Urinary bladder (tissue), 3 donors: ENCODE measurements at regions not wholly inside any gene's neighbourhood (a gene's known extent, or its start where the extent isn't known, plus 50 kb on each side); places are given as distances from the start of the nearest gene placed in this dataset.

Experiments
- DNase-seq: peaks from one replicate; pipeline ENCODE4 v3.0.0-alpha.2; 2015; ENCODE audit errors: extremely low spot score
- H3K27ac ChIP-seq: one replicate; pipeline ENCODE4 v1.5.1; 2013; ENCODE audit warnings: low read depth, mild to moderate bottlenecking, moderate library complexity
- H3K36me3 ChIP-seq: one replicate; pipeline ENCODE4 v1.6.1; 2013; ENCODE audit warnings: mild to moderate bottlenecking, moderate library complexity; ENCODE audit not compliant: insufficient read depth
- H3K4me1 ChIP-seq: one replicate; pipeline ENCODE4 v1.6.1; 2013; ENCODE audit warnings: mild to moderate bottlenecking, moderate library complexity; ENCODE audit not compliant: insufficient read depth
- H3K4me3 ChIP-seq: one replicate; pipeline ENCODE4 v1.5.1; 2013; ENCODE audit warnings: low read depth, low read length
- WGBS: extraction: QIAGEN DNeasy Blood & Tissue Kit; methylation state at CpG from one replicate; pipeline ENCODE4 v1.1.7; 2013; 5-methylcytosine and 5-hydroxymethylcytosine counted together
- donor health status: healthy with polysubstance abuse.
- donor health status: healthy.

DNA sequence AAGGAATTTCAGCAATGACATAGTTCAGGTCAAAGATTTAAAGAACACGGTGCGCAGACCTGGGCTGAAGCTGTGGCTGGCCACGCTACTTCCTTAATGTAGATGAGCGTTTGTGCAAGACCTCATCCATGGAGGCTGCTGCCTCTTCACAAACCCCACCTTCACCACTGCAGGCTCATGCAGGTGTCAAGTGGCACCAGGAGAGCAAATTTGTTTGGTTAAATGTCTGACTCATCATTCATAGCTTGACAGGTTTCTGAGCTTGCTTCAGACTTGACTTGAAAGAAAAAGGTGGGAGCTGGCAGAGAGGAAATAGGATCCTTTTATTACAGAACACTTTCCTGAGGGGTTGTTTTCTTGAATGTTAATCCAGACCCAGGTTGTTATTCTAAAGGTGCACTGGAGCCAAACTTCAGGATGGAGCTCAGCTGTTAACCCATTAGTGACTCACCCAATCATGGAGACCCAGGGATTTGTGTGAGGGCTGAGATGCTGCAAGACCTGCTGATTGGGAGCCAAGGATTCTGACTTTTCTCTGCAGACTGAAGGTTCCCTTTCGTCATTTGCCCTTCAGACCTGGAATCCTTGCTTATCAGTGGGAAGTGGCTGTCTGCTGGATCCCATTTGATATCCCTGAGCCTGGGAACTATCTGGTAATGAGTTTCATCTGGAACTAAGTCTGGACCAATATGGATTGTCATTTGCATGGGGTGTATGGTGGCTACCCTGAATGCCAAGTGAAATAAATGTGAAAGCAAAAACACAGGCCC lies 315.3 kb downstream of the PTTG2 start:
- DNase-seq: no peak
- Histone ChIP-seq H3K27ac (no peak overlapping the region), H3K4me3 (no peak overlapping the region), H3K36me3 (no peaks in the 10 kb centered on the region), H3K4me1 (no peaks in the 10 kb centered on the region)
- WGBS: 76% methylated on average over 5 of the region's 5 CpGs

DNA sequence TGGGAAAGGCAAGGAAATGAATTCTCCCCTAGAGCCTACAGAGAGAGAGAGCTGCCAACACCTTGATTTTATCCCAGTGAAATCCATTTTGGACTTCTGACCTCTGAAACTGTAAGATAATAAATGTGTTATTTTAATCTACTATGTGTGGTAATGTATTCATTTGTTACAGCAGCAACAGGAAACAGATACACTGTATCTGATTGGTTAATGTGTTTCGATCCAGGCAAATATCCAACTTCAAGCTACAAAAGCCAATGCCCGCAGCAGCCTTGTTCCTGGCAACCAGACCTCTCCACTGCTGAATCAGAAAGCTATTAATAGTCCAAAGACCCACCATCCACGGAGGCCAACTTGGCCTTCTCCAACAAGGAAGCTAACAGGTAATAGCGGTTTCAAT lies 318.1 kb downstream of the PTTG2 start:
- Histone ChIP-seq H3K4me1 (no peaks in the 10 kb centered on the region), H3K4me3 (no peak overlapping the region), H3K27ac (no peak overlapping the region), H3K36me3 (no peaks in the 10 kb centered on the region)
- 76% methylated on average over 4 of the region's 4 CpGs for WGBS
- no peak for DNase-seq

DNA sequence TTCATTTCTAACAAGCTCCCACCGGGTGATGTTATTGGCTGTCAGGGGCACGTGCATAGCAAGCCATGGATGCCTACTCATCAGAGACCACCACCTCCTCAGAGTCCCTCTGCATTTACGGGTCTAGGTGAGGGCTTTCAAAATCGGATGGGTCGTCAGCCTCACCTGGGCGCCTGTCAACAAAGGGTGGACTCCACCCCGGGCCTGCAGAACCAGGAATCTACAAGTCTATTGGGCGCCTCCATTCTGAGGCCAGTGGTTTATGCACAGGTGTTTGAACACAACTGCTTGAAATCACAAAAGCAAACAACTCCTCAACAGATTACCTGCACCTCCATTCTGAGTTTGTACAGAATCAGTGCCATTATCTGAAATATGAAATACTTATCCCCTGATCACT lies 318.9 kb downstream of the PTTG2 start:
- Histone ChIP-seq H3K27ac (no peak overlapping the region), H3K36me3 (no peaks in the 10 kb centered on the region), H3K4me3 (no peak overlapping the region), H3K4me1 (no peaks in the 10 kb centered on the region)
- WGBS: 94% methylated on average over 8 of the region's 8 CpGs
- no peak for DNase-seq

DNA sequence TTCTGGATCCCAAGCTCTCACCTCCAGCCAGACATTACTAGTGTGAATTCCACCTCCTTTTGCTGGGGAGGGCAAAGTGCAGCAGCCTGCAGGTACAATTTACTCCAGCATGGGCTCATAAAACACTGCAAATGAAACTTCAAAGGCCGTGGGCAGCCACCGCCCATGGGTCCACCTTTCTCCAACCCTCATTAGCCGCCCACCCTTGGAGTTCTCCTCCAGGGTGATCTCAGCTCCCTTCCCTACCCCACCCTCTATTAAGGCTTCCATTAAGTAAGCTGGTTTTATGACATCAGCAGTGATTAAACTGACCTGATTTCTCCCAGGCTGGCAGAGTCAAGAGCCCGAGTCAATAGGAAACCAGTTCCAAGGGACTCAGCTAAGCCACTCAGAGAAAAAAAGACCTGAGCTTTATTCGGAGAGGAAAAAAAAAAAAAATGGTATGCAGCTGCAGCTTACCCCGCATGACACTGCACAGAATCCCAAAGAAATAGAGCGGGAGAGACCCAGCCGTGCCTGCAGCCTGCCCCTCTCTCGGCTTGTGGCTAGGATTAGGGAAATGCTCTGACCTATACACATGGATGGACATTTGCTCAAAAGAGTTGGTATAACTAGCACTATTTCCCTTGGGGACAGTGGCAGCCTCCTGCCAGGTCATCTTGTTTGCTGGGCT lies 319.6 kb downstream of the PTTG2 start:
- no peaks in the 10 kb centered on the region for H3K4me1 ChIP-seq
- H3K27ac ChIP-seq: no peak overlapping the region
- H3K4me3 ChIP-seq: no peak overlapping the region
- no peaks in the 10 kb centered on the region for H3K36me3 ChIP-seq
- 54% methylated on average over 9 of the region's 9 CpGs for WGBS
- peak; percentile 20 for DNase-seq

DNA sequence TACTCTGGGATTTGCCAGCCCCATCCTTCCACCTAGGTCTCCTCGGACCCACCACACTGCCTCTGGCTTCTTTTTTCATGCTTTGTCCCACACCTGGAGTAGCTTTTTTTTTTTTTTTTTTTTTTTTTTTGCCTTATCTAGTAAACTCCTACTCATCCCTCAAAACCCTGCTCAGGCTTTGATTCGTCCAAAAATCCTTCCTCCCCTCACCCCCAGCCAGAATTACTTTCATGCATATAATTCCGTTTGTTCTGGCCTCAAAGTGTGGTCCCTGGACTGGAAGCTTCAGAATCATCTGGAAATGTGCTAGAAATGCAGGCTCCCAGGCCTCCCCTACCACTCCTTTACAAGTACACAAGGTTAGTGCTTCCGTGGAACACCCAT lies 320.1 kb downstream of the PTTG2 start:
- DNase-seq: no peak
- no peak overlapping the region for H3K4me3 ChIP-seq
- H3K36me3 ChIP-seq: no peaks in the 10 kb centered on the region
- no peaks in the 10 kb centered on the region for H3K4me1 ChIP-seq
- no peak overlapping the region for H3K27ac ChIP-seq
- WGBS: 90% methylated on average over 4 of the region's 4 CpGs

DNA sequence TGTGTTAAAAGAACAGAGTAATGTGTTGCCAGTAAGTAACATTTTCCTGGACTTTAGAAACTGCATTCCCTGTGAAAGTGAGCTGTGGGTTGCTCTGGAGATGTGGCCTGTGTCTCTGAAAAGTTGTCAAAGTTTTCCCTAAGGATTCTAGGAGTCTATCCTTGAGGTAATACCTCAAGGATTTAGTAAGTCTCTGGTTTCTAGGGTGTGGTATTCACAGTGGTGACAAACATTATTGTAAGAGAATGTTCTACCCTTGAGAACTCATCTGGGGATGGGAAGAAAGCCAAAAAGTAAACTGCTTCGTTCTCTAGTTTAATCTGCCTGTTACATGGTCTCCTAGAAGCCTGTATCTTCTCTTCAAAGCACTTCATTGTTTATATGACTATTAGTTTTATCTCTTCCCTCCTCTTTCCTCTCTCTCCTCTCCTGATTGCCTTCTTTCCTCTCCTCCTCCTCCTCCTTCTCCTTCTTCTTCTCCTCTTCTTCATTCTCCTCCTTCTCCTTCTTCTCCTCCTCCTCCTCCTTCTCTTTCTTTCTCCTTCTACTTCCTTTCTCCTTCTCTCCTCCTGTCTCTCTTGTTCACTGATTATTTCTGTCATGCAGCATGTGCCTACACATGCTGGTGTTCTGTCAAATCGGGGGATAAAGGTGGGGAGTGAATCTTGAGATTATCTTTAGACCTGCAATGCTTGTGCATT lies 321.3 kb downstream of the PTTG2 start:
- no peak overlapping the region for H3K27ac ChIP-seq
- peak; percentile 28 for DNase-seq
- WGBS: 32% methylated on average over 2 of the region's 2 CpGs
- H3K4me3 ChIP-seq: no peak overlapping the region
- no peaks in the 10 kb centered on the region for H3K36me3 ChIP-seq
- H3K4me1 ChIP-seq: no peaks in the 10 kb centered on the region

DNA sequence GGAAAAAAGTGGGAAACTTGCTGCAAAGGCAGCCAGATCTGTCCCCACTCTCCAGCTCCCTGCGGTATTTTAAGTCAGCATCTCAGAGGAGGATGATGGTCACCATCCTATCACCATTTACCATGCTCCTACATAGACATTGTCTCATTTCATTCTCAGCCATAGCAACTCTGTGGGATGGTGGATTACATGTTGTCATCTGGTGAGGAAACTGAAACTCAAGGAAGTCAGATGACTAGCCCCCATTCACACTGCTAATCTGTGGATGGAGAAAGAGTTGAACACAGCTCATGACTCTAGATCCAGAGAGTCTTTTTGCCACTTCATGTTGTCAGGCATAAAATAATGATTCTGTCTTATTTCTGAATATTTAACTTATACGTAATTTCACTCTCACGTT lies 323.5 kb downstream of the PTTG2 start:
- H3K27ac ChIP-seq: no peak overlapping the region
- no peaks in the 10 kb centered on the region for H3K4me1 ChIP-seq
- no peak overlapping the region for H3K4me3 ChIP-seq
- DNase-seq: no peak
- 94% methylated on average over 3 of the region's 3 CpGs for WGBS
- H3K36me3 ChIP-seq: no peaks in the 10 kb centered on the region

DNA sequence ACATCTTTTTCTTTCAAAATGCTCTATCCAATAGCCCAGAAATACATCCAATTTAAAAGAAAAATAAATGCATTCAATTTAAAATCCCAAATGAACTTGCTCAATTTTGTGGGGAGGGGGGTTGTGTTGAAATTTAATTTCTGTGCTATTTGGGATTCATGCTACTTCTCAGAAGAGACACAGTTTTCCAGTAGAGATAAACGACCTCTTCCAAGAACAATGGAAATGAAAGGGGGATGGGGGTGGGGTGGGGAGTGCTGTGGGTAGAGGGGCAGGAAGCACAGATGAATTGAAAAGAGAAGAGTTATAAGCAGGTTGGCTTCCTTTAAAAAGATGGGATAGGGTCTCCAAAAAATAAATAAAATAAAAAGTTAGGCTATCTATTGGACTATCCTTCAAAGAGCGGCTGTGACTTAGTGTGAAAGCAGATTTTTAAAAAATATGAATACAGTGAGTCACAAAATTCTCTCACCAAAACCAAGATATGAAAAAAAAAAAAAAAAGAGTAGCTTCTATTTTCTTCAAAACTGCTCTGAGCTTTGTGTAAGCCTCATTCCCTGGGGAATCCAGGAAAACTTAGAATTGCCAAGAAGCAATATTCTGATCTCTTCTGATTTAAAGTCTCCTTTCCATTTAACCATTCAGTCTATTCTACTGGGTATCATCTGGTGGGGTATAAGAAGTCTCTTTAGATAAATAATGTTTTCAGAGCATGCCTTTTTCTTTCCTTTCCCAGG lies 324.3 kb downstream of the PTTG2 start:
- no peaks in the 10 kb centered on the region for H3K4me1 ChIP-seq
- H3K36me3 ChIP-seq: no peaks in the 10 kb centered on the region
- no peak overlapping the region for H3K27ac ChIP-seq
- no peak for DNase-seq
- H3K4me3 ChIP-seq: no peak overlapping the region
- WGBS: 63% methylated on average over 2 of the region's 2 CpGs

DNA sequence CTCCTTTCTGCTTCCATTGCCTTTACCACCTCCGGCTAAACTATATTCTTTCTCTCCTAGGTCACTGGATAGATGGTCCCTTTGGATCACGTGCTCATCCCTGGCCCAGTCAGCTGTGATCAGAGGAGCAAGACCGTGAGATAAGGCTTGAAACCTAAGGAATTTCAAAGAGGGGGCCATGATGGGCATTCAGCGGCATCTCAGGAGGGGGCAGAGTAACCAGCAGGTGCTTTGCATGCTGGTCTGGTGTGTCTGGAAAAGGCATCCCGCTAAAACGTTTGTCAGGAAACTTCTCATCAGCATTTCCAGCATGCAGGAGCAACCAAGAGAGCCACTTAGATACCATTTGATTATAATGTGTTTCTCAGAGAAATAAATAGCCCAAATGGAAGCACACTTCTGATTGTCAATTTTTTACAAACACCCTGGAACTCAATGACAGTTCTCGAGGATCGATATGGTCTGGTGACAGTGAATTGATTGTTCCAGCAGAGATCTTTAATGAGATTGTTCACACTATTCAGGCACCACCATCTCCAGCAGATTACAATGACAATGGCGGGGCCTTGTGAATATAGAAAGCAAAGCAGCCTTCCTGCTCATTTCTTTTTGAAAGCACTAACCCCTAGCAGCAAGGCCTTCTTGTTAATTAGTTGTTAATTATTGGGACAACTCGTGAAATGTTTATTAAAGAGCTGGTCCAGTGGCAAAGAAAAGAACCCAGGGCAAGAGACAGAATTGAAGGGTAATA lies 327.1 kb downstream of the PTTG2 start:
- H3K27ac ChIP-seq: no peak overlapping the region

DNA sequence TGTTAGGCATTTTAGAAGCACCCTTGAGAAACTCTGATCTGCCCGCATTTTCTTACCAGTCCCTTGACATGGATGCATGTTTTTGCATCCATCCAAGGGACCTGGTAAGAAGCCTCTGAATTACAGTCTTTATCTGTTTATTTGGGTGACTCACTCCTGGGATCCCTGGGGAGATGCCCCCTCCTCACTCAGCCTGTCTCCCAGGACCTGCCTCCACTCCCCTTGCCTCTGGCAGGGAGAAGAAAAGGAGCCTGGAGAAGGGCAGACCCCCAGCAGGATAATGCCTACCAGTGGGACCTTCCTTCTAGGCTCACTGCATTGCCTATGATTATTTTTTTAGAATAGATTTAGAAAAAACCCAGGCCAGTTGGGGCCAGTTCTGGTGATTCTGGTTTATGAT lies 329.4 kb downstream of the PTTG2 start:
- DNase-seq: no peak
- 96% methylated on average over 1 of the region's 1 CpG for WGBS
- Histone ChIP-seq H3K4me1 (no peaks in the 10 kb centered on the region), H3K36me3 (no peaks in the 10 kb centered on the region), H3K27ac (no peak overlapping the region), H3K4me3 (no peak overlapping the region)

More for the DNA sequence above, 327.1 kb downstream of the PTTG2 start:
- Histone ChIP-seq H3K4me1 (no peaks in the 10 kb centered on the region), H3K4me3 (no peak overlapping the region), H3K36me3 (no peaks in the 10 kb centered on the region)
- no peak for DNase-seq
- 84% methylated on average over 10 of the region's 10 CpGs for WGBS

DNA sequence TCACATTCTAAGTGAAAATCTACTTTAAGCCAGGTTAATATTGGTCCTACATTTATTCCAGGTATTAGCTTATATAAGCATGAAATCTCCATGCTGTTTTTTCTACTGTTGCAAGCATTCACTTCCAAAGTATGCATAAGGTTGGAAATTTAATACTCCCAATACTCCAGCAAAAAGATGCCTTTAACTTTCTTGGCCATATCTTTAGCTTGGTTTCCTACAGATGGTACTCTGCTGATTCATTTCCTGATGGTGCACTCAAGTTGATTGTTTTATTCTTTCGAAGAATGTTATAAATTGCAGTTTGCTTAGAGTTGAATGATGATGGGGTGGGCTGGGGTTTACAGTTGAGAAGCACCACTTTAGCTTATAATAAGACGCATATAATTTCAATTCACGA lies 330.2 kb downstream of the PTTG2 start:
- 83% methylated on average over 3 of the region's 3 CpGs for WGBS
- Histone ChIP-seq H3K27ac (no peak overlapping the region), H3K4me3 (no peak overlapping the region), H3K36me3 (no peaks in the 10 kb centered on the region), H3K4me1 (no peaks in the 10 kb centered on the region)
- DNase-seq: no peak

DNA sequence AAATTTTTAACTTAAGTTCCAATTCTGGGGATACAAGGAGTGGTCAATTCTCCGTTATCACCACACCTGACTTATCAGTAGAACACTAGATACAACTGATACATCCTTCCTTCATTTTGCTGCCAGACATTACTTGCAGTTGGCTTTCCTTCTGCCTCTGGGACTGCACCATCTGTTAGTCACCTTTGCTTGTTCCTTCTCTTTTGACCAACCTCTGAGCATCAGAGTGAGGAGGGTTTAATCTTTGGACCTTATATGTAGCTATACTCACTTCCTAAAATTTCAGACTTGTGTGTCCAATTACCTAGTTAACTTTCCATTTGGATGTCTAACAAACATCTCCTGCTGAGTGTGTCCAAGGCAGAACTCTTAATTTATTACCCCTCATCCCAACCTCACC lies 330.7 kb downstream of the PTTG2 start:
- 97% methylated on average over 1 of the region's 1 CpG for WGBS
- no peaks in the 10 kb centered on the region for H3K4me1 ChIP-seq
- no peaks in the 10 kb centered on the region for H3K36me3 ChIP-seq
- no peak for DNase-seq
- no peak overlapping the region for H3K27ac ChIP-seq
- no peak overlapping the region for H3K4me3 ChIP-seq

DNA sequence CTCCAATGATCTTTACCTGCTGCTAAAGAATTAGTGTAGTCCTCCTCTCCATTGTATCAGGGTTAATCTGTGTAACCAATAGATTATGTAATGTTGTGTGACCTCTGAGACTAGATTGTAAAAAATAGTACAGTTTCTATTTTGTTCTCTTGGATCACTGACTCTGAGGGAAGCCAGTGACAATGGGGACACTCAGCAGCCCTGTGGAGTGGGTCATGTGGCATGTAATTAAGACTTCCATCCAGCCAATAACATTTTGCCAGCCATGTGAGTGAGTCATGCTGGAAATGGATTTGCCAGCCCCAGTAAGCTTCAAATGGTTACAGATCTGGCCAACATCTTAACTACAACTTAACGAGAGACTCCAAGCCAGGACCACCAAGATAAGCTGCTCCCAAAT lies 332.3 kb downstream of the PTTG2 start:
- no peak overlapping the region for H3K4me3 ChIP-seq
- WGBS: 80% methylated on average over 1 of the region's 1 CpG
- no peaks in the 10 kb centered on the region for H3K36me3 ChIP-seq
- H3K4me1 ChIP-seq: no peaks in the 10 kb centered on the region
- H3K27ac ChIP-seq: no peak overlapping the region
- no peak for DNase-seq
